NCI-H2171 (cell line): ENCODE measurements at regions not wholly inside any gene's neighbourhood (a gene's known extent, or its start where the extent isn't known, plus 50 kb on each side); places are given as distances from the start of the nearest gene placed in this dataset.

Experiments used
- DNase-seq: peaks from one replicate; lab custom pipeline; 2025; lab: John Stamatoyannopoulos, UW

GRCh38 chr2:205902041-205902899, 183.7 kb downstream of the INO80D start:
- peak; percentile 16 for DNase-seq

- no peak for DNase-seq
Observed at GRCh38 chr2:205901491-205901890, 184.5 kb downstream of the INO80D start.

- no peak for DNase-seq
Observed at GRCh38 chr2:205898744-205899143, 187.2 kb downstream of the INO80D start.

GRCh38 chr2:205895981-205896655, 189.9 kb downstream of the INO80D start:
- peak; percentile 20 for DNase-seq

- peak; percentile 75 for DNase-seq
Observed at GRCh38 chr2:205892665-205893259, 193.2 kb downstream of the INO80D start.

- DNase-seq: peak; percentile 75
Observed at GRCh38 chr2:205892251-205892655, 193.7 kb downstream of the INO80D start.

GRCh38 chr2:205889114-205889513, 196.9 kb downstream of the INO80D start:
- DNase-seq: no peak

- no peak for DNase-seq
Observed at GRCh38 chr2:205887637-205888036, 198.3 kb downstream of the INO80D start.

GRCh38 chr2:205885492-205886099, 200.4 kb downstream of the INO80D start:
- no peak for DNase-seq

GRCh38 chr2:205883965-205884364, 201.7 kb downstream of the NRP2 start:
- peak; percentile 40 for DNase-seq

- DNase-seq: no peak
Observed at GRCh38 chr2:205882806-205883425, 200.6 kb downstream of the NRP2 start.

GRCh38 chr2:205880048-205880447, 197.7 kb downstream of the NRP2 start:
- DNase-seq: no peak

GRCh38 chr2:205878999-205879762, 196.9 kb downstream of the NRP2 start:
- peak; percentile 25 for DNase-seq

GRCh38 chr2:205877496-205877895, 195.2 kb downstream of the NRP2 start:
- DNase-seq: no peak

GRCh38 chr2:205876127-205876526, 193.8 kb downstream of the NRP2 start:
- DNase-seq: no peak

- DNase-seq: no peak
Observed at GRCh38 chr2:205872716-205873115, 190.4 kb downstream of the NRP2 start.

GRCh38 chr2:205869439-205869838, 187.1 kb downstream of the NRP2 start:
- DNase-seq: no peak

GRCh38 chr2:205868773-205869333, 186.6 kb downstream of the NRP2 start:
- DNase-seq: no peak

GRCh38 chr2:205868053-205868452, 185.8 kb downstream of the NRP2 start:
- no peak for DNase-seq

GRCh38 chr2:205867371-205867770, 185.1 kb downstream of the NRP2 start:
- no peak for DNase-seq

- DNase-seq: peak; percentile 35
Observed at GRCh38 chr2:205865905-205866441, 183.7 kb downstream of the NRP2 start.
